Left forelimb (tissue), 1 donor: ENCODE measurements at regions not wholly inside any gene's neighbourhood (a gene's known extent, or its start where the extent isn't known, plus 50 kb on each side); places are given as distances from the start of the nearest gene placed in this dataset.

Experiments used
- DNase-seq: peaks from one replicate; pipeline ENCODE4 v3.0.0-alpha.2; 2018; ENCODE audit warnings: low spot score

GRCh38 chr14:61941421-61942150 is 179.4 kb downstream of the SNAPC1 start:
- no peak for DNase-seq

GRCh38 chr14:61948376-61948775 is 186.2 kb downstream of the SNAPC1 start:
- DNase-seq, result no peak

- no peak for DNase-seq
Measured at GRCh38 chr14:61950340-61950739, 188.1 kb downstream of the SNAPC1 start.

DNA sequence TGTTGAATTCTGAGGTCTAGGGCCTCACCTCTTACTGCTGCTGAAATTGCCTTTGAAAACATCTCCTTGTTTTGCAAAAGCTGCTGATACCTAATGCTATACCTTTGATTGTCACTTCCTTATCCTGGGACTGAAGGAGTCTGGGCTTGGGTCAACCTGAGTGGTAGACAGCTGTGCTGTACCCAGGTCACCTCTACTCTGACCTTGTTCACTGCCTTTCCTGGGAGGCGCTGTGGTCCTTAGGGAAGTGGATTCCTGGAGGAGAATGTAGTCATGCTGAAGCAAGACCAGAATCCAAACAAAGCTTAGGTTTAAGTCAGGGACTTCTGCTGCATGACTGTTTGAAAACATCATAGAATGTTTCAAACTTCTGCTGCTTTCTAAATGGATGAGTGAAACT is 191.4 kb downstream of the SNAPC1 start:
- DNase-seq, result no peak

DNA sequence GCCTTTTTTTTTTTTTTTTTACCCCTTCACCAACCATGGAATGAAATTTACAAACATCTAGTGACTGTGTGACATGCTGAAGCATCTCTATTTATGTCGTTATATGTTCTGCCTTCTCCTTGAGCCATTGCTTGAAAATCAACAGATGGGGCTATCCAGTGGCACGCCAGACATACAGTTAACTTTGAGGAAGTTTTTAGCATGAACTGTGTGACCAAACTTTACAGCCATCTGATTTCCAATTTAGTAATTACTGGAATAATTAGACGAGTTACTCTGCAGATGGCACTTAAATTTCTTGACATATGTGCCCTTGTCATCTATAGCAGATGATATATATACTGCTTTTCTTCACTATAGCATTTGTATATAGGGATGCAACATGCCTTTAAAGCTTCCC is 192.1 kb downstream of the SNAPC1 start:
- no peak for DNase-seq

DNA sequence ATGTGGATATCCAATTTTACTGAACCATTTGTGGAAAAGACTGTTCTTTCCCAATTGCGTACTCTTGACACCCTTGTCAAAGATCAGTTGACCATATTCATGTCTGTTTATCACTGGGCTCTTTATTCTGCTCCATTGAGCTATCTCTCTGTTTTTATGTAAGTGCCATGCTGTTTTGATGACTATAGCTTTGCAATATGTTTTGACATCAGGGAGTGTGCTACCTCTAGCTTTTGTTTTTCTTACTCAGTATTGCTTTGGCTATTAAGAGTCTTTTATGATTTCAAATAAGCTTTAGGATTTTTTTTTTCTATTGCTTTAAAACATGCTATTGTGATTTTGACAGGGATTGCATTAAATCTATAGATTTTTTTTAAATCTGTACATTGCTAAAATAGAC is 194.3 kb downstream of the SNAPC1 start:
- no peak for DNase-seq

DNA sequence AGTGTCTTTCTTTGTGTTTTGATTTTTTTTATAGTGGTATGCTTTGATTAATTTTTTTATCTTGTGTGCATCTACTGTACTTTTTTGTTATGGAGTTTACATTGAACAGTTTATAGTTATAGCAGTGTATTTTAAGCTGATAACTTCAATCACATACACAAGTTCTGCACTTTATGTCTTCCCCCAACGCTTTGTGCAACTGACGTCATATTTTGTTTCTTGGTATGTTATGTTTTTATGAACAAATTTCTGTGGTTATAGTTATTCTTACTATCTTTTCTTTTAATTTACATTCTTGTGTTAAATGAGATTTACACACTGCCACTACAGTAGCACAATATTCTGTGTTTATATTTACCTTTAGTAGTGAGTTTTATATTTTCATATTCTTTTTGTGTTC is 197.1 kb downstream of the SNAPC1 start:
- no peak for DNase-seq

DNA sequence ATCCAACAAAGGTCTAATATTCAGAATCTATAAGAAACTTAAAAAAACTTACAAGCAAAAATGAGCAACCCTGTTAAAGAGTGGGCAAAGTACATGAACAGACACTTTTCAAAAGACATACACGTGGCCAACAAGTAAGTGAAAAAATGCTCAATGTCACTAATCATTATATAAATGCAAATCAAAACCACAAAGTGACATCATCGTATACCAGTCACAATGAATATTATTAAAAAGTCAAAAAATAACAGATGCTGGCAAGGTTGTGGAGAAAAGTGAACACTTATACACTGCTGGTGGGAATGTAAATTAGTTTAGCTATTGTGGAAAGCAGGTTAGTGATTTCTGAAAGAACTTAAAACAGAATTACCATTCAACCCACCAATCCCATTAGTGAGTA is 199.1 kb downstream of the SNAPC1 start:
- DNase-seq, result no peak

- DNase-seq, result no peak
Measured at GRCh38 chr14:61963926-61964325, 201.7 kb downstream of the SNAPC1 start.

DNA sequence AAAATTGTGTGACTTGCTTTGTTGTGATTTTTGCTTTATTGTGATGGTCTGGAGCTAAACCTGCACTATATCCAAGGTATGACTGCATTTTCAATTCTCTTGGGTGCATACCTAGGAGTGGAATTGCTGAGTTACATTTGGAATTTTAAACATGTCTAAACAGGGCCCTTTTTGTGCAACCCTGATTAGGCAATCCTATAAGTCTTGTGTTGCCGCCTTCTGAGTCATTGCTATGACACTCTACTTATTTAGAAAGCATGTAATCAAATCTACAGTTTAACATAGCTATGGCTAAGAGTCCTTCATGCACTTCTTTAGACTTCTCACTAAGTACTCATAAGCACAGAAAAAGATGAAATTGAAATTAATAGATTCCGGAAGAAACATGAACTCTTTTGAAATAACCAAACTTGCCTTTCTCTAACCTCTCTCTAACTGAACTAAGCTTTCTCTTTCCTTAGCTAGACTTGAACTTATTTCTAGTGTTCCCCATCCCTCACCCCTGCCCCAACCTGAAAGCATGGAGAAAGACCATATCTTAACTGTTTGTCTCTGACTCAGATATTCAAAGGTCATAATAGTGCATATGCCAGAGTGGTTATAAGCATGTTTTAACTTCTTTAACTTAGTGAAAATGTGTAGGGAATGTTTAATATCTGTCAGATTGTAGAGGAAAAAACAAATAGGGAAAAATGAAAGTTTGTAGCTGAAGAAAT is 203.0 kb downstream of the SNAPC1 start:
- no peak for DNase-seq

- DNase-seq, result no peak
Measured at GRCh38 chr14:61968207-61968606, 206.0 kb downstream of the SNAPC1 start.

DNA sequence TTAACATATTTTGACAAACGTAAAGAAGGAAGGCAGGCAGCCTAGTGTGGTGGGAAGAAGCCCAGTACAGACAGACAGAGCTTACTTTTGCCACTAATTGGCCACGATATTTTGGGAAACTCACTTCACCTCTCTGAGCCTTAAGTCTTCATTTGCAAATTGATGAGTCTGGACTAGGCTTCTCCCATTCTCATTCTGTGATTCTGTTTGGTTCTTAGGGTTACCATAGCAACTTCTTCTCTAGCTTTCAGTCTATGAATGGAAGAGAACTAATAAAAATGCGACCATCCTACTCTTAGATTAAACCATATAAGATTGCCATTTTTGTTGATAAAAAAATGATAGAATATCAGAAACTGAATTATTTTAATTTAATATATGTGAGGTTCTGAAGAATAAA is 210.5 kb downstream of the SNAPC1 start:
- no peak for DNase-seq

- no peak for DNase-seq
Measured at GRCh38 chr14:61973981-61974380, 211.8 kb downstream of the SNAPC1 start.

DNA sequence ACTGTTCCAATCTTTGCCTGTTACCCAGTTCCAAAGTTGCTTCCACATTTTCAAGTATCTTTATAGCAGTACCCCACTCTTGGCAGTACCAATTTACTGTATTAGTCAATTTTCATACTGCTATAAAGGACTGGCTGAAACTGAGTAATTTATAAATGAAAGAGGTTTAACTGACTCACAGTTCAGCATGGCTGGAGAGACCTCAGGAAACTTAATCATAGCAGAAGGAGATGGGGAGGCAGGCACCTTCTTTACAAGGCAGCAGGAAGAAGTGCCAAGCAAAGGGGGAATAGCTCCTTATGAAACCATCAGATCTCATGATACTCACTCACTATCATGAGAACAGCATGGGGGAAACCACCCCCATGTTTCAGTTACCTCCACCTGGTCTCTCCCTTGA is 215.0 kb downstream of the SNAPC1 start:
- no peak for DNase-seq

DNA sequence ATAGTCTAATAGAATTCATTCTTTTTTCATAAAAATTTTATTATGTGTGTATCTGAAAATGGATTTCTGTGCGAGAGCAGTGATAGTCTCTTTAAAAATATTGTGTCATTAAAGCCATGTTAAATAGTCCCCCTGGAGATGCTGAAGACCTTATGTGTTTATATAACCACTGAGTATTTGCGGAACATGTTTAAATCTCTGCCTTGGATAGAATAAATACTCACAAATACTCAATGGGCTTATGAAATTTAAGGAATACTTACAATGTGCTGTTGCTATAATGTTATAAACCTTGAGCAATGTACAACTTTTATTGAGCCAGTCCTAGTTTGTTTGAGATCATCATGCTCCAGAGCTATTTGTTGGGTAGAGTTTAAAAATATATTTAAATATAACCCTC is 226.0 kb downstream of the SNAPC1 start:
- no peak for DNase-seq

GRCh38 chr14:61992139-61992538 is 229.9 kb downstream of the SNAPC1 start:
- no peak for DNase-seq

- no peak for DNase-seq
Measured at GRCh38 chr14:61992926-61993325, 230.7 kb downstream of the SNAPC1 start.

GRCh38 chr14:61994589-61994988 is 232.4 kb downstream of the SNAPC1 start:
- DNase-seq, result no peak

DNA sequence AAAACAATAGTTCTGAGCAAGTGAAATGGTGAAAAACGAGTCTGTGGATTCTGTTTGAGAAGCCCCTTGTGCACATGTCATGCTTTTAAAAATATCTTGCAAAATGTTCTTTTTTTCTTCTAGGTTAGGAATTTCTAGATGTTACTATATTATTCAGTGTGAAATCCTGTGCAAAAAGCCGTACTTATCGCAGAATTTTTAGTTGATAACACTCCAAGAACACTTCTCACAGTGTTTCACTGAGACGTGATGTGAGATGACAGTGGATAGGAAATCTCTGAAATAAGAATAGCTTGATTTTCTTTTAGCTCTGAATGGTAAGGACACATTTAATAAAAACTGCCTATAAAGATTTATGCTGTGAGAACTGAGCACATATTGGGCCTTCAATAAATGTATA is 234.5 kb downstream of the SNAPC1 start:
- no peak for DNase-seq

DNA sequence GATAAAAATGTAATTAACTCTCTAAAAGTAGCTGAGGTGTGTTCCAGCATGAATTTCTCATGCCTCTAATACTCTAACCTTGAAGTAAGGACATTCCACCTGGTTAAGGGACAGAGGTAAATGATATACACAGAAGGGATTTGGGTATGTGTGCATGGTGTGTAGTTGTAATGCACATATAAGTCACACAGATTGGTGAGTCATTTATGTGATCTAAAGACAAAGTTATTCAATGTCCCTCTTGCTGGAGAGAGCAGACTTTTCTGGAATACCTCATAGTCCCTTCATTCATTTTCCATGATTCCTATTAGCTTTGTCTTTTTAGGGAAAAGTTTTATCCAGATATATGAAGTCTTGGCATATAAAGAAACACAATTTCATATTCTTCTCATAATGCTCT is 234.9 kb downstream of the SNAPC1 start:
- DNase-seq, result no peak

GRCh38 chr14:62001963-62002362 is 239.7 kb downstream of the SNAPC1 start:
- DNase-seq, result no peak

- no peak for DNase-seq
Measured at GRCh38 chr14:62002642-62003041, 240.4 kb downstream of the SNAPC1 start.

DNA sequence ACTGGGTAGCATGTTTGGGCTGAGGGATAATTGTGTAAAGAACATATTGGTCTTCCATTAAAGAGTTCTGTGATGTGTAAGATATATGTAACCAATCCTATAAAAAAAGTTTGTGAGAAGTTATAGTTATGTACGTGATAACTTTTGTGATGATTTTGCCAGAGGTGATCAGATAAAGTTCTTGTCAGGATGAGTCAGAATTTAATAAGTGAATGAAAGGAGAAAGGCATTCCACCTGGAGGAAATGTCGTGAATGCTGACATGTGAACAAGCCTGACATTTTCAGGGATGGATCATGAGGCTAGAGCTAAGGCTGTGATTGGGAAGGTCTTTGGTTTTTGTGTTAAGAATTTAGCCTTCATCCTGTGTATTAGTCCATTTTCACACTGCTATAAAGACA is 241.5 kb downstream of the SNAPC1 start:
- no peak for DNase-seq
